K562 (cell line): ENCODE measurements at regions not wholly inside any gene's neighbourhood (a gene's known extent, or its start where the extent isn't known, plus 50 kb on each side); places are given as distances from the start of the nearest gene placed in this dataset.

Experiments used
- ATAC-seq: fragments of 200-7000 bp; cut with Tn5 transposase; 3 replicates; pipeline ENCODE4 v1.9.1; 2020; ENCODE audit warnings: moderate library complexity
- BruUV-seq: library from RNA; stranded (reverse); fragments of 400-500 nt; replicated peaks from 2 replicates; lab custom pipeline; 2021; lab: Mats Ljungman, UMichigan
- CTCF ChIA-PET: fragments of 300-600 bp; formaldehyde crosslinking; extraction: SDS; loops from one replicate; lab custom pipeline; 2021; ENCODE audit warnings: low intra/inter-chr PET ratio; lab: Yijun Ruan, JAX
- POLR2A ChIA-PET: fragments of 300-600, 350-650 bp; sonication (Branson Sonifier 250); formaldehyde crosslinking; extraction: SDS; loops from one replicate; lab custom pipeline; 2021; ENCODE audit warnings: antibody characterized with exemption, inconsistent platforms; lab: Yijun Ruan, JAX
- DNase-seq, 4 experiments: peaks; one replicate each; pipeline versions ENCODE4 v3.0.0 to v3.0.0-alpha.2; 2011 to 2018; ENCODE audit warnings: low spot score in 3 of 4, mixed read lengths in 3 of 4; ENCODE audit errors: extremely low read depth in 1 of 4
- FAIRE-seq: peaks from 2 replicates; lab custom pipeline; 2011; peaks lifted over from hg19 to GRCh38; lab: Jason Lieb, UNC
- H2AFZ ChIP-seq: 2 replicates; pipeline ENCODE4 v1.6.0; 2011; ENCODE audit warnings: low read depth, low read length, control low read depth, inconsistent platforms
- H3K27ac ChIP-seq: fragments of 200-600 bp; 3 replicates; pipeline ENCODE4 v1.8.0; 2011; ENCODE audit warnings: low read depth, mild to moderate bottlenecking, control low read depth, inconsistent platforms, low read length, moderate library complexity, mixed read lengths; ENCODE audit errors: extremely low read depth
- H3K27me3 ChIP-seq, 2 experiments: fragments of 300-600 bp in 1 of 2; 2 replicates in 1 of 2; 3 replicates in 1 of 2; pipeline versions ENCODE4 v1.6.0 to v1.8.0; 2011; ENCODE audit warnings: inconsistent platforms in 2 of 2, low read length in 2 of 2, mild to moderate bottlenecking in 1 of 2, mixed read lengths in 1 of 2, moderate library complexity in 1 of 2; ENCODE audit not compliant: control insufficient read depth in 2 of 2, insufficient read depth in 2 of 2
- H3K36me3 ChIP-seq: fragments of 300-600 bp; 3 replicates; pipeline ENCODE4 v1.8.0; 2011; ENCODE audit warnings: mild to moderate bottlenecking, low read length, inconsistent platforms; ENCODE audit not compliant: control insufficient read depth, insufficient read depth
- H3K4me1 ChIP-seq, 2 experiments: fragments of 200-600 bp in 1 of 2; replicated peaks in 1 of 2; 2 replicates in 1 of 2; 3 replicates in 1 of 2; pipeline versions ENCODE4 v1.5.1 to v1.8.0; 2011; ENCODE audit warnings: inconsistent platforms in 2 of 2, low read length in 2 of 2, mild to moderate bottlenecking in 1 of 2, mixed read lengths in 1 of 2, moderate library complexity in 1 of 2; ENCODE audit not compliant: control insufficient read depth in 2 of 2, insufficient read depth in 2 of 2
- H3K4me2 ChIP-seq: 2 replicates; pipeline ENCODE4 v1.6.1; 2011; ENCODE audit warnings: low read length, control low read depth, inconsistent platforms, mixed read lengths; ENCODE audit not compliant: insufficient read depth
- H3K4me3 ChIP-seq: fragments of 200-600 bp; sonication (generic), shearing (Covaris generic); 2 replicates; pipeline ENCODE4 v1.5.1; 2016; ENCODE audit warnings: control low read depth, inconsistent platforms
- H3K79me2 ChIP-seq: fragments of 200-600 bp; 3 replicates; pipeline ENCODE4 v1.8.0; 2011; ENCODE audit warnings: low read length, inconsistent platforms; ENCODE audit not compliant: control insufficient read depth, insufficient read depth
- H3K9ac ChIP-seq, 2 experiments: 2 replicates each; pipeline versions ENCODE4 v1.6.0 to v1.6.1; 2011; ENCODE audit warnings: low read depth in 2 of 2, low read length in 2 of 2, control low read depth in 1 of 2, inconsistent platforms in 1 of 2, mild to moderate bottlenecking in 1 of 2, mixed read lengths in 1 of 2; ENCODE audit not compliant: insufficient read depth in 1 of 2
- H3K9me1 ChIP-seq: one replicate; pipeline ENCODE4 v1.6.0; 2011; ENCODE audit warnings: inconsistent platforms, mild to moderate bottlenecking, low read length, moderate library complexity; ENCODE audit not compliant: control insufficient read depth, insufficient read depth
- H3K9me3 ChIP-seq: replicated peaks from 2 replicates; pipeline ENCODE4 v1.5.1; 2011; ENCODE audit warnings: low read depth, low read length, inconsistent platforms; ENCODE audit not compliant: control insufficient read depth, insufficient read depth
- H4K20me1 ChIP-seq: replicated peaks from 2 replicates; pipeline ENCODE4 v1.6.1; 2011; ENCODE audit warnings: low read length, inconsistent platforms, mixed read lengths; ENCODE audit not compliant: control insufficient read depth, insufficient read depth
- FOXK2 ChIP-seq, 2 experiments: fragments of 450-650 bp; IDR thresholded peaks in 1 of 2; conservative IDR thresholded peaks in 1 of 2; 2 replicates each; pipeline ENCODE4 v1.6.1; 2016; ENCODE audit warnings: low read depth in 2 of 2, mild to moderate bottlenecking in 1 of 2
- KLF1 ChIP-seq: fragments of 450-650 bp; IDR thresholded peaks from 2 replicates; pipeline ENCODE4 v1.6.1; 2016; ENCODE audit warnings: missing genetic modification characterization, missing compliant biosample characterization
- SIX5 ChIP-seq, 2 experiments: IDR thresholded peaks; 2 replicates each; pipeline ENCODE4 v1.6.1; 2011; ENCODE audit warnings: low read length in 2 of 2, borderline replicate concordance in 1 of 2, low read depth in 1 of 2, mild to moderate bottlenecking in 1 of 2, moderate library complexity in 1 of 2; ENCODE audit not compliant: insufficient read depth in 1 of 2
- SP2 ChIP-seq: IDR thresholded peaks from 2 replicates; pipeline ENCODE4 v1.6.1; 2011; ENCODE audit warnings: mild to moderate bottlenecking, low read depth, low read length, moderate library complexity; ENCODE audit not compliant: poor library complexity, severe bottlenecking; ENCODE audit errors: extremely low read depth
- SUPT5H ChIP-seq: fragments of 450-650 bp; IDR thresholded peaks from 2 replicates; pipeline ENCODE4 v1.6.1; 2016
- ZC3H4 ChIP-seq: sonication (generic); formaldehyde crosslinking; IDR thresholded peaks from 2 replicates; pipeline ENCODE4 v1.9.0; 2021; ENCODE audit warnings: missing genetic modification reagents, borderline replicate concordance
- ZNF354B ChIP-seq: fragments of 250-450 bp; sonication (Bioruptor Pico); IDR thresholded peaks from 2 replicates; pipeline ENCODE4 v1.4.0; 2020
- WGBS: fragments of 100-300 bp; shearing (Covaris generic); methylation state at CpG from one replicate; pipeline ENCODE4 v1.1.6; 2016; ENCODE audit warnings: low coverage, mixed read lengths; ENCODE audit not compliant: insufficient coverage; ENCODE audit errors: missing lambda C conversion rate; 5-methylcytosine and 5-hydroxymethylcytosine counted together
- in situ Hi-C: fragments of 300-500 bp; cut with MboI; formaldehyde crosslinking; loops from 4 replicates; pipeline ENCODE4 v1.15.0; 2018; ENCODE audit warnings: inconsistent platforms, mixed read lengths
- intact Hi-C: fragments of 100-400 bp; cut with micrococcal nuclease; formaldehyde crosslinking; loops from 2 replicates; pipeline ENCODE4 v1.14.2; 2022
- TF ChIP-seq, protein P1 (sequence below), 2 experiments: fragments of 450-650 bp in 1 of 2; sonication (generic) in 1 of 2; formaldehyde crosslinking in 1 of 2; IDR thresholded peaks in 1 of 2; conservative IDR thresholded peaks in 1 of 2; 2 replicates each; pipeline versions ENCODE4 v1.6.1 to v1.8.1; 2016 to 2023; ENCODE audit warnings: mild to moderate bottlenecking in 2 of 2, moderate library complexity in 2 of 2, inconsistent platforms in 1 of 2, missing genetic modification reagents in 1 of 2
- TF ChIP-seq, protein P2 (sequence below): fragments of 250-450 bp; sonication (Bioruptor Pico); IDR thresholded peaks from 2 replicates; pipeline ENCODE4 v1.8.0; 2022; ENCODE audit warnings: moderate library complexity, mild to moderate bottlenecking, inconsistent platforms
- TF ChIP-seq, protein P3 (sequence below), 2 experiments: fragments of 250-450 bp in 1 of 2; fragments of 450-650 bp in 1 of 2; sonication (Bioruptor Pico) in 1 of 2; IDR thresholded peaks; 2 replicates each; pipeline versions ENCODE4 v1.6.1 to v1.8.0; 2016 to 2021; ENCODE audit warnings: mild to moderate bottlenecking in 2 of 2, moderate library complexity in 2 of 2, missing compliant biosample characterization in 1 of 2, missing genetic modification characterization in 1 of 2
- TF ChIP-seq, protein P4 (sequence below): fragments of 250-450 bp; sonication (Bioruptor Pico); IDR thresholded peaks from 2 replicates; pipeline ENCODE4 v1.5.0; 2021

DNA sequence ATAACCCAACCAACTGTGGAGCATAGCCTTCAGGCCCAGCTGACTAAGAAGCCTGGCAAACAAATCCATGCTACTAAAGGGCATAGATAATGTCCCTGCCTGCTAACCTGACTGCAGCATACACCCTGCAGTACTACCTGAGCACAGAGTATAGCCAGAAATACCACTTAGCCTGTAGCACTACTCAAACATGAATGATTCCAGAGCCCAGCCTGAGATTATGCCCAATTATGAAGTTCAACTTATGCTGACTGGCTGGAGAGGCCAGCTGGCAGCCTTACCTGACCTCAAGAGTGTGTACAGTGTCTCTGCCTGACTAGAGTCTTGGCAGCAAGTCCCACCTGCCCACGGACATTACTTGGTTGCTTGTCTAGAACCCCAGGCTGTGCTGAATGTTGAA, 1265.3 kb downstream of the CDH11 start:
- no peak overlapping the region for H3K9ac ChIP-seq
- intact Hi-C loops (no loop called here), in situ Hi-C loops (no loop called here)
- WGBS: 0% methylated on average over 1 of the region's 1 CpG
- CTCF ChIA-PET: no interaction called here
- no peaks in the 10 kb centered on the region for H4K20me1 ChIP-seq
- no peaks in the 10 kb centered on the region for H3K9me1 ChIP-seq
- no peaks in the 10 kb centered on the region for H3K27me3 ChIP-seq
- H3K9me3 ChIP-seq: no peaks in the 10 kb centered on the region
- TF ChIP-seq KLF1 (no peak), SIX5 (IDR thresholded peaks at IDR 0.05; ENCODE audit: borderline replicate concordance in 1 of 2, insufficient read depth in 1 of 2, low read depth in 1 of 2, low read length in 2 of 2) (no peak), SP2 (no peak), ZNF354B (no peak), FOXK2 (conservative IDR thresholded peaks at IDR 0.05 in 1 of 2, IDR thresholded peaks at IDR 0.05 in 1 of 2; ENCODE audit: low read depth in 2 of 2) (no peak), ZC3H4 (CRISPR knock-in tag) (no peak), SUPT5H (no peak)
- TF ChIP-seq, protein P1, sequence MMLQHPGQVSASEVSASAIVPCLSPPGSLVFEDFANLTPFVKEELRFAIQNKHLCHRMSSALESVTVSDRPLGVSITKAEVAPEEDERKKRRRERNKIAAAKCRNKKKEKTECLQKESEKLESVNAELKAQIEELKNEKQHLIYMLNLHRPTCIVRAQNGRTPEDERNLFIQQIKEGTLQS (IDR thresholded peaks at IDR 0.05): no peak
- TF ChIP-seq, protein P1 (CRISPR knock-in tag; conservative IDR thresholded peaks at IDR 0.05): no peak
- TF ChIP-seq, protein P2, sequence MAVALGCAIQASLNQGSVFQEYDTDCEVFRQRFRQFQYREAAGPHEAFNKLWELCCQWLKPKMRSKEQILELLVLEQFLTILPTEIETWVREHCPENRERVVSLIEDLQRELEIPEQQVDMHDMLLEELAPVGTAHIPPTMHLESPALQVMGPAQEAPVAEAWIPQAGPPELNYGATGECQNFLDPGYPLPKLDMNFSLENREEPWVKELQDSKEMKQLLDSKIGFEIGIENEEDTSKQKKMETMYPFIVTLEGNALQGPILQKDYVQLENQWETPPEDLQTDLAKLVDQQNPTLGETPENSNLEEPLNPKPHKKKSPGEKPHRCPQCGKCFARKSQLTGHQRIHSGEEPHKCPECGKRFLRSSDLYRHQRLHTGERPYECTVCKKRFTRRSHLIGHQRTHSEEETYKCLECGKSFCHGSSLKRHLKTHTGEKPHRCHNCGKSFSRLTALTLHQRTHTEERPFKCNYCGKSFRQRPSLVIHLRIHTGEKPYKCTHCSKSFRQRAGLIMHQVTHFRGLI (CRISPR knock-in tag): no peak
- TF ChIP-seq, protein P3, sequence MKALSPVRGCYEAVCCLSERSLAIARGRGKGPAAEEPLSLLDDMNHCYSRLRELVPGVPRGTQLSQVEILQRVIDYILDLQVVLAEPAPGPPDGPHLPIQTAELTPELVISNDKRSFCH (CRISPR knock-in tag; IDR thresholded peaks at IDR 0.05): no peak
- TF ChIP-seq, protein P3 (tag; IDR thresholded peaks at IDR 0.05): no peak
- TF ChIP-seq, protein P4, sequence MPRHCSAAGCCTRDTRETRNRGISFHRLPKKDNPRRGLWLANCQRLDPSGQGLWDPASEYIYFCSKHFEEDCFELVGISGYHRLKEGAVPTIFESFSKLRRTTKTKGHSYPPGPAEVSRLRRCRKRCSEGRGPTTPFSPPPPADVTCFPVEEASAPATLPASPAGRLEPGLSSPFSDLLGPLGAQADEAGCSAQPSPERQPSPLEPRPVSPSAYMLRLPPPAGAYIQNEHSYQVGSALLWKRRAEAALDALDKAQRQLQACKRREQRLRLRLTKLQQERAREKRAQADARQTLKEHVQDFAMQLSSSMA: no peak
- no peaks in the 10 kb centered on the region for H3K36me3 ChIP-seq
- ATAC-seq (no peak), DNase-seq (no peak), FAIRE-seq (no peak)
- no peak overlapping the region for H3K4me2 ChIP-seq
- H3K79me2 ChIP-seq: no peaks in the 10 kb centered on the region
- H2AFZ ChIP-seq: no peak overlapping the region
- BruUV-seq: no TSS peak
- no peak overlapping the region for H3K27ac ChIP-seq
- H3K4me1 ChIP-seq: no peaks in the 10 kb centered on the region
- POLR2A ChIA-PET: no interaction called here
- no peak overlapping the region for H3K4me3 ChIP-seq
